ENCODE measurements at regions not wholly inside any gene's neighbourhood (a gene's known extent, or its start where the extent isn't known, plus 50 kb on each side); places are given as distances from the start of the nearest gene placed in this dataset.

DNA sequence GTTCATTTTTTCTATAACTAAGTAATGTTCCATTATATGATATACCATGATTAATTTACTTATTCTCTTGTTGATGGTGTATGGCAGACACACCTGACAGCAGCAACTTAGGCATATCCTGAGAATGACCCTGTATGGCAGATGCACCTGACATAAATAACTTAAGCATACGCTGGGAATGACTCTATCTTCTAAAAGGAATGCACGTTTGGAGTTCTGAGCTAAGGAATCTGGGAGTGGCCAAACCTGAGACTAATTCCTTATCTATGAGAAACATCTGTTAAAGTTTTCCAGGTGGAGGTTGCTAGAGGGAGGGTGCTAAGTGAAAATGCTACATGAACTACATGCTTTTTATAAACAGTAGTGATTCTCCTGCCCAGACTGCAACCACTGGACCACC, 96.7 kb upstream of the RGS18 start:
- TF ChIP-seq, protein P1, sequence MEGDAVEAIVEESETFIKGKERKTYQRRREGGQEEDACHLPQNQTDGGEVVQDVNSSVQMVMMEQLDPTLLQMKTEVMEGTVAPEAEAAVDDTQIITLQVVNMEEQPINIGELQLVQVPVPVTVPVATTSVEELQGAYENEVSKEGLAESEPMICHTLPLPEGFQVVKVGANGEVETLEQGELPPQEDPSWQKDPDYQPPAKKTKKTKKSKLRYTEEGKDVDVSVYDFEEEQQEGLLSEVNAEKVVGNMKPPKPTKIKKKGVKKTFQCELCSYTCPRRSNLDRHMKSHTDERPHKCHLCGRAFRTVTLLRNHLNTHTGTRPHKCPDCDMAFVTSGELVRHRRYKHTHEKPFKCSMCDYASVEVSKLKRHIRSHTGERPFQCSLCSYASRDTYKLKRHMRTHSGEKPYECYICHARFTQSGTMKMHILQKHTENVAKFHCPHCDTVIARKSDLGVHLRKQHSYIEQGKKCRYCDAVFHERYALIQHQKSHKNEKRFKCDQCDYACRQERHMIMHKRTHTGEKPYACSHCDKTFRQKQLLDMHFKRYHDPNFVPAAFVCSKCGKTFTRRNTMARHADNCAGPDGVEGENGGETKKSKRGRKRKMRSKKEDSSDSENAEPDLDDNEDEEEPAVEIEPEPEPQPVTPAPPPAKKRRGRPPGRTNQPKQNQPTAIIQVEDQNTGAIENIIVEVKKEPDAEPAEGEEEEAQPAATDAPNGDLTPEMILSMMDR (IDR thresholded peaks at IDR 0.05) = no peak
- TF ChIP-seq ZFX (IDR thresholded peaks at IDR 0.05; ENCODE audit: borderline replicate concordance) = no peak
- H3K27ac ChIP-seq = no peak overlapping the region

DNA sequence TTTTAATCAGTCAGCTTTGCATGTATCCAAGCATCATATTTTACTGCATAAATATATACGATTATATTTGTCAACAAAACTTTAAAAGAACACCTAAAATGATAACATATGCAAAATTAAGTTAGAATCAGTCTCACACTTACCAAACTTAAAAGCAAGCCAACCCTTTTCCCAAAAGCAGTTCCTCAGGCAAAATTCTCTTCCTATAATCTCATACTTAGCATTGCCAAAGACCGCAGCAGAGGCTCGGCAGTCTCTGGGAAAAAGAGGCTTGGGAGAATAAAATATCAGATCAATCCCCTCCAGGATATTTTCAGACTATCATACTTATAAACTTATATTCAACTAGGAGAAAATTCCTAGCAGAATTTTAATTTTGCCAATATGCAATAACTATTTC, 93.2 kb upstream of the RGS18 start:
- TF ChIP-seq ZFX (IDR thresholded peaks at IDR 0.05; ENCODE audit: borderline replicate concordance) = no peak
- TF ChIP-seq, protein P1 (IDR thresholded peaks at IDR 0.05) = no peak
- H3K27ac ChIP-seq = no peak overlapping the region

DNA sequence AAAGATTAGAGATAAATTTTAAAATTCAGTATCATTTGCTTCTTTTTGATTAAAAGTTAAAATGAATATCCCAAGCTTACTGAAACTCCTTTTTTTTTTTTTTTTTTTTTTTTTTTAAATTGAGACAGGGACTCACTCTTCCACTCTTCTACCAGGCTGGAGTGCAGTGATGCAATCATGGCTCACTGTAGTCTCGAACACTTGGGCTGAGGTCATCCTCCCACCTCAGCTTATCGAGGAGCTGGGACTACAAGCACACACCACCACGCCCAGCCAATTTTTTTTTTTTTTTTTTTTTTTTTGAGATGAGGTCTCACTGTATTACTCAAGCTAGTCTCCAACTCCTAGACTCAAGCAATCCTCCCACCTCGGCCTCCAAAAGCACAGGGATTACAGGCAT, 92.1 kb upstream of the RGS18 start:
- no peak overlapping the region for H3K27ac ChIP-seq
- TF ChIP-seq, protein P1 (IDR thresholded peaks at IDR 0.05) = no peak
- TF ChIP-seq ZFX (IDR thresholded peaks at IDR 0.05; ENCODE audit: borderline replicate concordance) = no peak

DNA sequence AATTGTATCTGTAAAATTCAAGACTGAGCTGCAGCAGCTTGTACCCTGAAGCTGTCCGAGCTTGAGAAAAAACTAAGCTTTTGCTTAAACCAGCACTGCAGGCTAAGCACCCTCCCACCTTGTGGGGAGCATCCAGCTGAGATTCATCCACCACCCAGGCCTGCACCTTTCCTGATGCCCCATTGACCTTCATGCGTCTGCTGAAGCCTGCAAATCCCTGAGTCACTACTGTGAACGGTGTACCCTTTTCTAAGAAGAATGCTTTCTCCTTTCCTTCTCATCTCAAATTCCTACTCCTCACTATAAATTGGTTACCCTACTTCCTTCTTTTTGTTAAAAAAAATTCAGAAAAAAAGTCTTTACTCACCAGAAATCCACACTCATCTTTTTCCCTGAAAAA, 90.9 kb upstream of the RGS18 start:
- no peak overlapping the region for H3K27ac ChIP-seq
- no peak for TF ChIP-seq ZFX (IDR thresholded peaks at IDR 0.05; ENCODE audit: borderline replicate concordance)
- TF ChIP-seq, protein P1 (IDR thresholded peaks at IDR 0.05) = no peak

DNA sequence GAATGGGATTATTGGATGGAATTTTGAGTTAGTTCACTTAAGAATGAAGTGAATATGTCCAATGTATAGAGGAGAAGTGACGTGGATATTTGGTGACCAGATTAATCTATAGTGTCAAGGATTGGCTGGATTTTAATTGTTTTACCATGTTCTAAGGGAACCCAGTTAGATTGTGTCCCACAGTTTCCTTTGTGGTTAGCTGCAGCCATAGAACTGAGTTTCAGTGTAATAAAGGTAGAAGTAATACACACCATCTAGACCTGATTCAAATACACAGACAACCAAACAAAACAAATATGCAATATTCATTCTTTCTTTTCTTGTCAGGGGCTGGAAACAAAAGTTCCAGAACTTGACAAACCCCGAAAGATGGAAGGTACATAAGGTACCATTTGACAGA, 88.0 kb upstream of the RGS18 start:
- TF ChIP-seq, protein P1 (IDR thresholded peaks at IDR 0.05) = no peak
- TF ChIP-seq ZFX (IDR thresholded peaks at IDR 0.05; ENCODE audit: borderline replicate concordance) = no peak
- no peak overlapping the region for H3K27ac ChIP-seq

DNA sequence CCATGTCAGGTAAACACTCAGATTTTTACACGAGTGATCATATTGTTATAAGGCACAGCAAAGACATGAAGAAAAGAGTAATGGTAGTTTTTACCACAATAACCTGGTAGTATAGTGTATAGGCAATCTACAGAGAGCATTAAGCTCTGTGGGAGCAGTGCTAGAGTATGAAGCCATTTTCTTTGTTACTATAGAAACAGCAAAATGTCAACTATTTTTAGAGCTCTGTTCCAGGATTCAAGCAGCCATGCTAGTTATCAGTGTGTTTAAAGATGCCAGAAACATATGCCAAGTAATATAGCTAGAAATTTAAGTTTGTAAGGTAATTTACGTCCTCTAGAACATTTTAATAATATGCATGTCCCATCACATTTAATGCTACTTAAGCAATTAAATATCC, 77.6 kb upstream of the RGS18 start:
- TF ChIP-seq ZFX (IDR thresholded peaks at IDR 0.05; ENCODE audit: borderline replicate concordance) = no peak
- TF ChIP-seq, protein P1 (IDR thresholded peaks at IDR 0.05) = no peak
- H3K27ac ChIP-seq = no peak overlapping the region

DNA sequence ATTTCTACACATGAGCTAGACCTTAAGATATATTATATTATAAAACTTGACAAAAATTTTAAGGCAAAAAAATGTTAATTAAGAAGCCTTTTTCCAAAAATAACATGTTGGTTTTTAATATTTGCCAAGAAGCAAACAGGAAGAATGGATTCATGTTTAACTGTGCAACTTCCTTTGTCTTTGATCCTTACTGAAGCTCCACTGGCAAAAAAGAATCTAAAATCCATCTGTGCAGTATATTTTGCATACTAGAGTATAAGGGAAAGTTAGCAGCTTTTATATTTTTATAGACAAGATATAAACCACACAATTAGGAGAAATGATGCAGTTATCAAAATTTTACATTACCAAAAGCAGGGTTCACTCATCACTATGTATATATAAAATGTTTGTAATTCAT, 76.9 kb upstream of the RGS18 start:
- TF ChIP-seq, protein P1 (IDR thresholded peaks at IDR 0.05) = no peak
- TF ChIP-seq ZFX (IDR thresholded peaks at IDR 0.05; ENCODE audit: borderline replicate concordance) = no peak
- H3K27ac ChIP-seq = no peak overlapping the region

Measured in 22Rv1 (cell line).